Spinal cord (tissue), 9 donors: ENCODE measurements at regions not wholly inside any gene's neighbourhood (a gene's known extent, or its start where the extent isn't known, plus 50 kb on each side); places are given as distances from the start of the nearest gene placed in this dataset.
"Not testable (repeated sequence)": the region's sequence is repeated elsewhere in the genome, so short reads cannot be mapped to it uniquely, and the experiment has no call there.

ENCODE experiments used
- DNase-seq, 6 donors: peaks; one replicate each; pipeline versions ENCODE4 v3.0.0 to v3.0.0-alpha.2; 2013 to 2015; ENCODE audit warnings: low spot score in 6 of 6, low read depth in 4 of 6
- H3K27ac ChIP-seq: one replicate; pipeline ENCODE4 v1.5.1; 2013; ENCODE audit warnings: low read depth, low read length, control low read depth
- H3K27me3 ChIP-seq: one replicate; pipeline ENCODE4 v1.6.1; 2013; ENCODE audit warnings: low read length; ENCODE audit not compliant: control insufficient read depth, insufficient read depth
- H3K36me3 ChIP-seq: one replicate; pipeline ENCODE4 v1.6.1; 2013; ENCODE audit warnings: low read length; ENCODE audit not compliant: control insufficient read depth, insufficient read depth
- H3K4me1 ChIP-seq: one replicate; pipeline ENCODE4 v1.6.1; 2013; ENCODE audit warnings: low read length; ENCODE audit not compliant: control insufficient read depth, insufficient read depth
- H3K4me3 ChIP-seq: one replicate; pipeline ENCODE4 v1.5.1; 2013; ENCODE audit warnings: low read depth, low read length, control low read depth
- H3K9me3 ChIP-seq: one replicate; pipeline ENCODE4 v1.6.1; 2013; ENCODE audit warnings: low read length; ENCODE audit not compliant: control insufficient read depth, insufficient read depth
- WGBS: methylation state at CpG from one replicate; pipeline ENCODE4 v1.1.5; 2013; ENCODE audit warnings: missing lambda C conversion rate; ENCODE audit not compliant: insufficient coverage; 5-methylcytosine and 5-hydroxymethylcytosine counted together
- donor health status: healthy.

- no peak overlapping the region for H3K27ac ChIP-seq
- WGBS, result 4% methylated on average over 3 of the region's 7 CpGs
Observed at GRCh38 chr1:118486199-118486598, 301.2 kb upstream of the SPAG17 start.

GRCh38 chr1:118485757-118486156, 300.7 kb upstream of the SPAG17 start:
- DNase-seq, result peak in 2 of 6 donors; percentile 11 to 71
- WGBS, result 0% methylated on average over 1 of the region's 1 CpG
- no peaks in the 10 kb centered on the region for H3K27me3 ChIP-seq
- no peak overlapping the region for H3K27ac ChIP-seq
- H3K4me3 ChIP-seq, result no peak overlapping the region
- peaks cover 5% of the 10 kb centered on the region for H3K4me1 ChIP-seq
- H3K9me3 ChIP-seq, result no peaks in the 10 kb centered on the region
- H3K36me3 ChIP-seq, result no peaks in the 10 kb centered on the region

More at GRCh38 chr1:118486199-118486598, 301.2 kb upstream of the SPAG17 start:
- Histone ChIP-seq H3K36me3 (no peaks in the 10 kb centered on the region), H3K9me3 (no peaks in the 10 kb centered on the region), H3K4me1 (peaks cover 5% of the 10 kb centered on the region), H3K4me3 (no peak overlapping the region), H3K27me3 (no peaks in the 10 kb centered on the region)
- peak in 2 of 6 donors; percentile 19 to 54 for DNase-seq

- DNase-seq, result no peak
- Histone ChIP-seq H3K27me3 (no peaks in the 10 kb centered on the region), H3K36me3 (no peaks in the 10 kb centered on the region), H3K27ac (no peak overlapping the region), H3K9me3 (no peaks in the 10 kb centered on the region), H3K4me1 (peaks cover 5% of the 10 kb centered on the region), H3K4me3 (no peak overlapping the region)
- 80% methylated on average over 1 of the region's 1 CpG for WGBS
Observed at GRCh38 chr1:118484893-118485292, 299.9 kb upstream of the SPAG17 start.

- WGBS, result 95% methylated on average over 2 of the region's 3 CpGs
- Histone ChIP-seq H3K9me3 (no peaks in the 10 kb centered on the region), H3K27me3 (no peaks in the 10 kb centered on the region), H3K4me1 (peaks cover 5% of the 10 kb centered on the region), H3K4me3 (no peak overlapping the region), H3K36me3 (no peaks in the 10 kb centered on the region), H3K27ac (no peak overlapping the region)
- no peak for DNase-seq
Observed at GRCh38 chr1:118483245-118484006, 298.4 kb upstream of the SPAG17 start.

GRCh38 chr1:118481126-118481525, 296.1 kb upstream of the SPAG17 start:
- H3K9me3 ChIP-seq, result no peaks in the 10 kb centered on the region
- H3K4me1 ChIP-seq, result peaks cover 2% of the 10 kb centered on the region
- peak in 1 of 6 donors; percentile 57 for DNase-seq
- no peak overlapping the region for H3K4me3 ChIP-seq
- no peak overlapping the region for H3K27ac ChIP-seq
- H3K27me3 ChIP-seq, result no peaks in the 10 kb centered on the region
- H3K36me3 ChIP-seq, result no peaks in the 10 kb centered on the region
- no CpG with 5 or more reads among the region's 2 CpGs for WGBS

GRCh38 chr1:118479351-118479750, 294.3 kb upstream of the SPAG17 start:
- Histone ChIP-seq H3K4me1 (no peaks in the 10 kb centered on the region), H3K27me3 (no peaks in the 10 kb centered on the region), H3K27ac (no peak overlapping the region), H3K36me3 (no peaks in the 10 kb centered on the region), H3K4me3 (no peak overlapping the region), H3K9me3 (no peaks in the 10 kb centered on the region)
- no peak for DNase-seq
- WGBS, result no CpG with 5 or more reads among the region's 3 CpGs

- Histone ChIP-seq H3K9me3 (no peaks in the 10 kb centered on the region), H3K27ac (no peak overlapping the region), H3K4me1 (no peaks in the 10 kb centered on the region), H3K36me3 (no peaks in the 10 kb centered on the region), H3K4me3 (no peak overlapping the region), H3K27me3 (no peaks in the 10 kb centered on the region)
- WGBS, result 57% methylated on average over 1 of the region's 4 CpGs
- no peak for DNase-seq
Observed at GRCh38 chr1:118473825-118474224, 288.8 kb upstream of the SPAG17 start.

GRCh38 chr1:118464460-118464859, 279.4 kb upstream of the SPAG17 start:
- not testable (repeated sequence) for H3K9me3 ChIP-seq, H3K27ac ChIP-seq, H3K36me3 ChIP-seq, H3K27me3 ChIP-seq, DNase-seq, H3K4me3 ChIP-seq, H3K4me1 ChIP-seq
- 89% methylated on average over 7 of the region's 8 CpGs for WGBS

- Histone ChIP-seq H3K4me3 (no peak overlapping the region), H3K27ac (no peak overlapping the region), H3K4me1 (no peaks in the 10 kb centered on the region), H3K9me3 (no peaks in the 10 kb centered on the region), H3K27me3 (no peaks in the 10 kb centered on the region), H3K36me3 (no peaks in the 10 kb centered on the region)
- no peak for DNase-seq
Observed at GRCh38 chr1:118461154-118461553, 276.1 kb upstream of the SPAG17 start.

GRCh38 chr1:118459871-118460270, 274.8 kb upstream of the SPAG17 start:
- H3K4me3 ChIP-seq, result no peak overlapping the region
- H3K27ac ChIP-seq, result no peak overlapping the region
- H3K4me1 ChIP-seq, result no peaks in the 10 kb centered on the region
- DNase-seq, result no peak
- H3K27me3 ChIP-seq, result no peaks in the 10 kb centered on the region
- H3K36me3 ChIP-seq, result no peaks in the 10 kb centered on the region
- H3K9me3 ChIP-seq, result peaks cover 2% of the 10 kb centered on the region
